ENCODE measurements at regions not wholly inside any gene's neighbourhood (a gene's known extent, or its start where the extent isn't known, plus 50 kb on each side); places are given as distances from the start of the nearest gene placed in this dataset.
"Not testable (repeated sequence)": the region's sequence is repeated elsewhere in the genome, so short reads cannot be mapped to it uniquely, and the experiment has no call there.

- no peaks in the 10 kb centered on the region for H3K36me3 ChIP-seq (ENCODE audit: control insufficient read depth, insufficient read depth, low read length)
- WGBS (ENCODE audit: insufficient coverage, insufficient read length) = no CpG with 5 or more reads among the region's 1 CpG
- H3K27me3 ChIP-seq (ENCODE audit: control insufficient read depth, insufficient read depth, low read length) = no peaks in the 10 kb centered on the region
- H3K4me3 ChIP-seq (ENCODE audit: low read length) = no peak overlapping the region
- peaks cover 1% of the 10 kb centered on the region; the same call in 1 of the 2 replicates for H3K4me1 ChIP-seq (ENCODE audit: control insufficient read depth, insufficient read depth, low read length)
- H3K27ac ChIP-seq (ENCODE audit: low read length) = no peak overlapping the region
- no peak for DNase-seq (ENCODE audit: low read depth, low spot score)
- H3K9me3 ChIP-seq (ENCODE audit: control insufficient read depth, insufficient read depth, low read length) = no peaks in the 10 kb centered on the region
Measured at GRCh38 chr12:23132357-23132756, 507.4 kb downstream of the ETNK1 start.

GRCh38 chr12:23133471-23133870, 508.5 kb downstream of the ETNK1 start:
- Histone ChIP-seq H3K36me3 (ENCODE audit: control insufficient read depth, insufficient read depth, low read length) (no peaks in the 10 kb centered on the region), H3K27ac (ENCODE audit: low read length) (no peak overlapping the region), H3K4me1 (ENCODE audit: control insufficient read depth, insufficient read depth, low read length) (no peaks in the 10 kb centered on the region), H3K27me3 (ENCODE audit: control insufficient read depth, insufficient read depth, low read length) (no peaks in the 10 kb centered on the region), H3K9me3 (ENCODE audit: control insufficient read depth, insufficient read depth, low read length) (no peaks in the 10 kb centered on the region), H3K4me3 (ENCODE audit: low read length) (no peak overlapping the region)
- DNase-seq (ENCODE audit: low read depth, low spot score) = no peak
- no CpG with 5 or more reads among the region's 1 CpG for WGBS (ENCODE audit: insufficient coverage, insufficient read length)

- H3K27me3 ChIP-seq (ENCODE audit: control insufficient read depth, insufficient read depth, low read length) = no peaks in the 10 kb centered on the region
- no peaks in the 10 kb centered on the region for H3K36me3 ChIP-seq (ENCODE audit: control insufficient read depth, insufficient read depth, low read length)
- H3K4me3 ChIP-seq (ENCODE audit: low read length) = no peak overlapping the region
- H3K4me1 ChIP-seq (ENCODE audit: control insufficient read depth, insufficient read depth, low read length) = no peaks in the 10 kb centered on the region
- no peak overlapping the region for H3K27ac ChIP-seq (ENCODE audit: low read length)
- no CpG with 5 or more reads among the region's 4 CpGs for WGBS (ENCODE audit: insufficient coverage, insufficient read length)
- no peak for DNase-seq (ENCODE audit: low read depth, low spot score)
- H3K9me3 ChIP-seq (ENCODE audit: control insufficient read depth, insufficient read depth, low read length) = no peaks in the 10 kb centered on the region
Measured at GRCh38 chr12:23139026-23139425, 514.1 kb downstream of the ETNK1 start.

GRCh38 chr12:23140710-23141109, 515.7 kb downstream of the ETNK1 start:
- Histone ChIP-seq H3K9me3 (ENCODE audit: control insufficient read depth, insufficient read depth, low read length) (peaks cover 2% of the 10 kb centered on the region; the same call in 1 of the 2 replicates), H3K36me3 (ENCODE audit: control insufficient read depth, insufficient read depth, low read length) (no peaks in the 10 kb centered on the region), H3K4me1 (ENCODE audit: control insufficient read depth, insufficient read depth, low read length) (no peaks in the 10 kb centered on the region), H3K27me3 (ENCODE audit: control insufficient read depth, insufficient read depth, low read length) (no peaks in the 10 kb centered on the region), H3K4me3 (ENCODE audit: low read length) (no peak overlapping the region), H3K27ac (ENCODE audit: low read length) (no peak overlapping the region)
- DNase-seq (ENCODE audit: low read depth, low spot score) = no peak

GRCh38 chr12:23141335-23141734, 516.4 kb downstream of the ETNK1 start:
- Histone ChIP-seq H3K36me3 (ENCODE audit: control insufficient read depth, insufficient read depth, low read length) (no peaks in the 10 kb centered on the region), H3K4me1 (ENCODE audit: control insufficient read depth, insufficient read depth, low read length) (no peaks in the 10 kb centered on the region), H3K27me3 (ENCODE audit: control insufficient read depth, insufficient read depth, low read length) (no peaks in the 10 kb centered on the region), H3K27ac (ENCODE audit: low read length) (no peak overlapping the region), H3K4me3 (ENCODE audit: low read length) (no peak overlapping the region), H3K9me3 (ENCODE audit: control insufficient read depth, insufficient read depth, low read length) (peaks cover 2% of the 10 kb centered on the region; the same call in 1 of the 2 replicates)
- DNase-seq (ENCODE audit: low read depth, low spot score) = no peak

GRCh38 chr12:23146070-23146469, 521.1 kb downstream of the ETNK1 start:
- H3K27me3 ChIP-seq (ENCODE audit: control insufficient read depth, insufficient read depth, low read length); H3K9me3 ChIP-seq (ENCODE audit: control insufficient read depth, insufficient read depth, low read length); DNase-seq (ENCODE audit: low read depth, low spot score): not testable (repeated sequence)

GRCh38 chr12:23168459-23168858, 543.5 kb downstream of the ETNK1 start:
- H3K36me3 ChIP-seq (ENCODE audit: control insufficient read depth, insufficient read depth, low read length) = no peaks in the 10 kb centered on the region
- H3K9me3 ChIP-seq (ENCODE audit: control insufficient read depth, insufficient read depth, low read length) = no peaks in the 10 kb centered on the region
- H3K4me1 ChIP-seq (ENCODE audit: control insufficient read depth, insufficient read depth, low read length) = no peaks in the 10 kb centered on the region
- H3K27me3 ChIP-seq (ENCODE audit: control insufficient read depth, insufficient read depth, low read length) = no peaks in the 10 kb centered on the region
- no peak overlapping the region for H3K27ac ChIP-seq (ENCODE audit: low read length)
- H3K4me3 ChIP-seq (ENCODE audit: low read length) = no peak overlapping the region
- no CpG with 5 or more reads among the region's 2 CpGs for WGBS (ENCODE audit: insufficient coverage, insufficient read length)
- no peak for DNase-seq (ENCODE audit: low read depth, low spot score)

More at GRCh38 chr12:23146070-23146469, 521.1 kb downstream of the ETNK1 start:
- not testable (repeated sequence) for H3K4me3 ChIP-seq (ENCODE audit: low read length); H3K36me3 ChIP-seq (ENCODE audit: control insufficient read depth, insufficient read depth, low read length); H3K27ac ChIP-seq (ENCODE audit: low read length); H3K4me1 ChIP-seq (ENCODE audit: control insufficient read depth, insufficient read depth, low read length)
- WGBS (ENCODE audit: insufficient coverage, insufficient read length) = no CpG with 5 or more reads among the region's 15 CpGs

GRCh38 chr12:23169012-23169695, 544.2 kb downstream of the ETNK1 start:
- Histone ChIP-seq H3K27me3 (ENCODE audit: control insufficient read depth, insufficient read depth, low read length) (no peaks in the 10 kb centered on the region), H3K4me1 (ENCODE audit: control insufficient read depth, insufficient read depth, low read length) (no peaks in the 10 kb centered on the region), H3K4me3 (ENCODE audit: low read length) (no peak overlapping the region), H3K36me3 (ENCODE audit: control insufficient read depth, insufficient read depth, low read length) (no peaks in the 10 kb centered on the region), H3K27ac (ENCODE audit: low read length) (no peak overlapping the region), H3K9me3 (ENCODE audit: control insufficient read depth, insufficient read depth, low read length) (no peaks in the 10 kb centered on the region)
- no CpG with 5 or more reads among the region's 4 CpGs for WGBS (ENCODE audit: insufficient coverage, insufficient read length)
- DNase-seq (ENCODE audit: low read depth, low spot score) = no peak

GRCh38 chr12:23169696-23170013, 544.7 kb downstream of the ETNK1 start:
- no peaks in the 10 kb centered on the region for H3K27me3 ChIP-seq (ENCODE audit: control insufficient read depth, insufficient read depth, low read length)
- DNase-seq (ENCODE audit: low read depth, low spot score) = no peak
- no peak overlapping the region for H3K4me3 ChIP-seq (ENCODE audit: low read length)
- H3K4me1 ChIP-seq (ENCODE audit: control insufficient read depth, insufficient read depth, low read length) = no peaks in the 10 kb centered on the region
- no peak overlapping the region for H3K27ac ChIP-seq (ENCODE audit: low read length)
- no peaks in the 10 kb centered on the region for H3K9me3 ChIP-seq (ENCODE audit: control insufficient read depth, insufficient read depth, low read length)
- H3K36me3 ChIP-seq (ENCODE audit: control insufficient read depth, insufficient read depth, low read length) = no peaks in the 10 kb centered on the region
- WGBS (ENCODE audit: insufficient coverage, insufficient read length) = no CpG with 5 or more reads among the region's 3 CpGs

- WGBS (ENCODE audit: insufficient coverage, insufficient read length) = no CpG with 5 or more reads among the region's 1 CpG
- Histone ChIP-seq H3K36me3 (ENCODE audit: control insufficient read depth, insufficient read depth, low read length) (no peaks in the 10 kb centered on the region), H3K4me1 (ENCODE audit: control insufficient read depth, insufficient read depth, low read length) (no peaks in the 10 kb centered on the region), H3K27me3 (ENCODE audit: control insufficient read depth, insufficient read depth, low read length) (no peaks in the 10 kb centered on the region), H3K27ac (ENCODE audit: low read length) (no peak overlapping the region), H3K4me3 (ENCODE audit: low read length) (no peak overlapping the region), H3K9me3 (ENCODE audit: control insufficient read depth, insufficient read depth, low read length) (no peaks in the 10 kb centered on the region)
- no peak for DNase-seq (ENCODE audit: low read depth, low spot score)
Measured at GRCh38 chr12:23174917-23175316, 549.9 kb downstream of the ETNK1 start.

GRCh38 chr12:23185346-23185745, 560.4 kb downstream of the ETNK1 start:
- no peaks in the 10 kb centered on the region for H3K9me3 ChIP-seq (ENCODE audit: control insufficient read depth, insufficient read depth, low read length)
- no peak overlapping the region for H3K27ac ChIP-seq (ENCODE audit: low read length)
- H3K4me3 ChIP-seq (ENCODE audit: low read length) = no peak overlapping the region
- WGBS (ENCODE audit: insufficient coverage, insufficient read length) = no CpG with 5 or more reads among the region's 3 CpGs
- H3K36me3 ChIP-seq (ENCODE audit: control insufficient read depth, insufficient read depth, low read length) = no peaks in the 10 kb centered on the region
- no peaks in the 10 kb centered on the region for H3K27me3 ChIP-seq (ENCODE audit: control insufficient read depth, insufficient read depth, low read length)
- H3K4me1 ChIP-seq (ENCODE audit: control insufficient read depth, insufficient read depth, low read length) = no peaks in the 10 kb centered on the region
- no peak for DNase-seq (ENCODE audit: low read depth, low spot score)
